Pons (tissue), 1 donor: ENCODE measurements at regions not wholly inside any gene's neighbourhood (a gene's known extent, or its start where the extent isn't known, plus 50 kb on each side); places are given as distances from the start of the nearest gene placed in this dataset.

ENCODE experiments used
- DNase-seq: peaks from one replicate; pipeline ENCODE4 v3.0.0-alpha.2; 2016; ENCODE audit warnings: low spot score

- DNase-seq: no peak
Observed at GRCh38 chr2:220167956-220168355, 540.5 kb downstream of the SLC4A3 start.

- no peak for DNase-seq
Observed at GRCh38 chr2:220168891-220169546, 541.6 kb downstream of the SLC4A3 start.

GRCh38 chr2:220174826-220175225 lies 547.4 kb downstream of the SLC4A3 start:
- no peak for DNase-seq

GRCh38 chr2:220175967-220176366 lies 548.5 kb downstream of the SLC4A3 start:
- no peak for DNase-seq

- no peak for DNase-seq
Observed at GRCh38 chr2:220178991-220179695, 551.7 kb downstream of the SLC4A3 start.

- DNase-seq: no peak
Observed at GRCh38 chr2:220181165-220181564, 553.7 kb downstream of the SLC4A3 start.

GRCh38 chr2:220182790-220183189 lies 555.4 kb downstream of the SLC4A3 start:
- DNase-seq: no peak

- DNase-seq: no peak
Observed at GRCh38 chr2:220185766-220186305, 558.4 kb downstream of the SLC4A3 start.

- DNase-seq: no peak
Observed at GRCh38 chr2:220188031-220188430, 560.6 kb downstream of the SLC4A3 start.

- DNase-seq: no peak
Observed at GRCh38 chr2:220191031-220191430, 563.6 kb downstream of the SLC4A3 start.

GRCh38 chr2:220191737-220192136 lies 564.3 kb downstream of the SLC4A3 start:
- DNase-seq: no peak

- DNase-seq: no peak
Observed at GRCh38 chr2:220192994-220193753, 565.7 kb downstream of the SLC4A3 start.

GRCh38 chr2:220194630-220195584 lies 567.5 kb downstream of the SLC4A3 start:
- DNase-seq: no peak

GRCh38 chr2:220198896-220199295 lies 571.5 kb downstream of the SLC4A3 start:
- no peak for DNase-seq

- no peak for DNase-seq
Observed at GRCh38 chr2:220202066-220202465, 574.6 kb downstream of the SLC4A3 start.

GRCh38 chr2:220209093-220209492 lies 581.7 kb downstream of the SLC4A3 start:
- DNase-seq: no peak

GRCh38 chr2:220209751-220210150 lies 582.3 kb downstream of the SLC4A3 start:
- no peak for DNase-seq

GRCh38 chr2:220212296-220213080 lies 585.1 kb downstream of the SLC4A3 start:
- no peak for DNase-seq

GRCh38 chr2:220215785-220216184 lies 588.4 kb downstream of the SLC4A3 start:
- DNase-seq: no peak

GRCh38 chr2:220219371-220219770 lies 591.9 kb downstream of the SLC4A3 start:
- no peak for DNase-seq

GRCh38 chr2:220220009-220220408 lies 592.6 kb downstream of the SLC4A3 start:
- no peak for DNase-seq
